HCT116 (cell line): ENCODE measurements at regions not wholly inside any gene's neighbourhood (a gene's known extent, or its start where the extent isn't known, plus 50 kb on each side); places are given as distances from the start of the nearest gene placed in this dataset.

Source experiments
- ATAC-seq: fragments of 200-7000 bp; cut with Tn5 transposase; 2 replicates; pipeline ENCODE4 v1.9.1; 2020; ENCODE audit warnings: mild to moderate bottlenecking, moderate library complexity
- BruUV-seq: library from RNA; stranded (reverse); fragments of 400-500 nt; replicated peaks from 2 replicates; lab custom pipeline; 2021; lab: Mats Ljungman, UMichigan
- CTCF ChIA-PET: fragments of 300-600 bp; sonication (Branson Sonifier 250); formaldehyde crosslinking; loops from one replicate; lab custom pipeline; 2021; ENCODE audit warnings: antibody characterized with exemption; lab: Charles Lee
- POLR2A ChIA-PET: fragments of 300-600, 350-600 bp; sonication (Branson Sonifier 250); formaldehyde crosslinking; loops from one replicate; lab custom pipeline; 2021; ENCODE audit warnings: antibody characterized with exemption; lab: Charles Lee
- RAD21 ChIA-PET, 2 experiments: fragments of 300-600 bp; sonication (Branson Sonifier 250); formaldehyde crosslinking; loops; one replicate each; lab custom pipeline; 2023; ENCODE audit warnings: low total read pairs in 2 of 2; ENCODE audit not compliant: uncharacterized antibody in 2 of 2, unreplicated experiment in 2 of 2, low non-redundant PET in 1 of 2; lab: Charles Lee
- DNase-seq: peaks from one replicate; pipeline ENCODE4 v3.0.0-alpha.2; 2010; ENCODE audit warnings: low read depth, low spot score
- H2AFZ ChIP-seq: fragments of 200-600 bp; shearing (Covaris generic), sonication (generic); 2 replicates; pipeline ENCODE4 v1.6.1; 2017; ENCODE audit warnings: low read depth, mixed run types, mixed read lengths, antibody characterized with exemption, low read length; ENCODE audit not compliant: poor library complexity, severe bottlenecking
- H3K27ac ChIP-seq: 2 replicates; pipeline ENCODE4 v1.5.1; 2012; ENCODE audit warnings: low read depth, low read length
- H3K27me3 ChIP-seq: fragments of 200-600 bp; sonication (generic); 2 replicates; pipeline ENCODE4 v1.6.1; 2016; ENCODE audit warnings: mixed run types, low read length, mixed read lengths; ENCODE audit not compliant: insufficient read depth
- H3K36me3 ChIP-seq, 2 experiments: fragments of 200-500 bp in 1 of 2; fragments of 200-600 bp in 1 of 2; sonication (Bioruptor generic) in 1 of 2; sonication (generic) in 1 of 2; 2 replicates each; pipeline versions ENCODE4 v1.5.1 to v1.6.1; 2014 to 2016; ENCODE audit warnings: low read length in 2 of 2, inconsistent platforms in 1 of 2, mixed read lengths in 1 of 2, mixed run types in 1 of 2; ENCODE audit not compliant: insufficient read depth in 2 of 2, control insufficient read depth in 1 of 2
- H3K4me1 ChIP-seq, 2 experiments: fragments of 200-600 bp in 1 of 2; sonication (generic) in 1 of 2; 2 replicates each; pipeline versions ENCODE4 v1.5.1 to v1.6.1; 2012 to 2017; ENCODE audit warnings: low read length in 2 of 2, inconsistent platforms in 1 of 2, mild to moderate bottlenecking in 1 of 2, mixed read lengths in 1 of 2, mixed run types in 1 of 2, moderate library complexity in 1 of 2; ENCODE audit not compliant: insufficient read depth in 2 of 2, control insufficient read depth in 1 of 2
- H3K4me2 ChIP-seq: fragments of 200-600 bp; sonication (generic); 2 replicates; pipeline ENCODE4 v1.6.1; 2017; ENCODE audit warnings: mixed run types, low read length, mixed read lengths
- H3K4me3 ChIP-seq, 2 experiments: fragments of 200-600 bp in 1 of 2; sonication (generic) in 1 of 2; replicated peaks in 1 of 2; 2 replicates each; pipeline ENCODE4 v1.5.1; 2011 to 2016; ENCODE audit warnings: low read length in 2 of 2, control low read depth in 1 of 2, low read depth in 1 of 2, mild to moderate bottlenecking in 1 of 2, mixed read lengths in 1 of 2, mixed run types in 1 of 2
- H3K79me2 ChIP-seq: fragments of 200-600 bp; sonication (generic); 2 replicates; pipeline ENCODE4 v1.6.1; 2017; ENCODE audit warnings: mild to moderate bottlenecking, mixed run types, low read length, moderate library complexity, mixed read lengths; ENCODE audit not compliant: insufficient read depth
- H3K9ac ChIP-seq: fragments of 200-600 bp; sonication (generic); 2 replicates; pipeline ENCODE4 v1.6.1; 2016; ENCODE audit warnings: low read length, mixed read lengths
- H3K9me2 ChIP-seq: fragments of 200-600 bp; sonication (generic), shearing (Covaris generic); 2 replicates; pipeline ENCODE4 v1.6.1; 2017; ENCODE audit warnings: mixed run types, mild to moderate bottlenecking, moderate library complexity; ENCODE audit not compliant: insufficient read depth
- H3K9me3 ChIP-seq, 2 experiments: fragments of 200-500 bp in 1 of 2; fragments of 200-600 bp in 1 of 2; sonication (Bioruptor generic) in 1 of 2; sonication (generic) in 1 of 2; 2 replicates each; pipeline ENCODE4 v1.6.1; 2014 to 2017; ENCODE audit warnings: low read length in 2 of 2, mixed read lengths in 2 of 2, inconsistent platforms in 1 of 2, low read depth in 1 of 2, mild to moderate bottlenecking in 1 of 2, mixed run types in 1 of 2, moderate library complexity in 1 of 2; ENCODE audit not compliant: control insufficient read depth in 1 of 2, insufficient read depth in 1 of 2
- H4K20me1 ChIP-seq: fragments of 200-600 bp; sonication (generic), shearing (Covaris generic); 2 replicates; pipeline ENCODE4 v1.6.1; 2017; ENCODE audit warnings: mixed run types, mild to moderate bottlenecking, moderate library complexity; ENCODE audit not compliant: insufficient read depth
- ATF3 ChIP-seq: IDR thresholded peaks from 2 replicates; pipeline ENCODE4 v1.6.1; 2012
- CEBPB ChIP-seq: IDR thresholded peaks from 2 replicates; pipeline ENCODE4 v1.6.1; 2012; ENCODE audit warnings: low read depth
- ELF1 ChIP-seq: IDR thresholded peaks from 2 replicates; pipeline ENCODE4 v1.6.1; 2012; ENCODE audit warnings: low read depth, borderline replicate concordance
- EZH2 ChIP-seq: fragments of 200-600 bp; sonication (generic); IDR thresholded peaks from 2 replicates; pipeline ENCODE4 v1.6.1; 2017; ENCODE audit warnings: antibody characterized with exemption, mixed run types
- EZH2phosphoT487 ChIP-seq: fragments of 200-600 bp; IDR thresholded peaks from 2 replicates; pipeline ENCODE4 v1.6.1; 2018; ENCODE audit warnings: antibody characterized with exemption, borderline replicate concordance
- JUND ChIP-seq: IDR thresholded peaks from 2 replicates; pipeline ENCODE4 v1.6.1; 2012
- RAD21 ChIP-seq: IDR thresholded peaks from 2 replicates; pipeline ENCODE4 v1.6.1; 2012; ENCODE audit warnings: low read depth, mild to moderate bottlenecking
- REST ChIP-seq: IDR thresholded peaks from 2 replicates; pipeline ENCODE4 v1.6.1; 2012; ENCODE audit warnings: low read depth
- SP1 ChIP-seq: IDR thresholded peaks from 2 replicates; pipeline ENCODE4 v1.6.1; 2012; ENCODE audit warnings: low read depth
- SRF ChIP-seq: IDR thresholded peaks from 2 replicates; pipeline ENCODE4 v1.6.1; 2012; ENCODE audit warnings: low read depth
- YY1 ChIP-seq: IDR thresholded peaks from 2 replicates; pipeline ENCODE4 v1.6.1; 2011; ENCODE audit warnings: low read length, low read depth, moderate library complexity, mild to moderate bottlenecking; ENCODE audit not compliant: insufficient replicate concordance; ENCODE audit errors: extremely low read depth
- ZBTB33 ChIP-seq: IDR thresholded peaks from 2 replicates; pipeline ENCODE4 v1.6.1; 2011; ENCODE audit warnings: mild to moderate bottlenecking, low read length, moderate library complexity; ENCODE audit not compliant: insufficient replicate concordance; ENCODE audit errors: extremely low read depth
- ZNF274 ChIP-seq: fragments of 200-500 bp; sonication (Bioruptor generic); IDR thresholded peaks from 2 replicates; pipeline ENCODE4 v1.6.1; 2014; ENCODE audit warnings: mild to moderate bottlenecking, low read depth, low read length, inconsistent platforms
- intact Hi-C: fragments of 100-400 bp; cut with micrococcal nuclease; formaldehyde crosslinking; loops from 2 replicates; pipeline ENCODE4 v1.10.0; 2022

- ChIA-PET RAD21 (no interaction called here), CTCF (no interaction called here)
- DNase-seq, result no peak
Measured at GRCh38 chr3:40810813-40811212, 286.1 kb downstream of the ZNF621 start.

More at GRCh38 chr3:40810813-40811212, 286.1 kb downstream of the ZNF621 start:
- Histone ChIP-seq H3K4me3 (no peak overlapping the region), H3K27me3 (no peaks in the 10 kb centered on the region), H3K36me3 (no peaks in the 10 kb centered on the region), H4K20me1 (no peaks in the 10 kb centered on the region), H3K79me2 (no peaks in the 10 kb centered on the region), H2AFZ (no peak overlapping the region), H3K9me2 (no peaks in the 10 kb centered on the region), H3K4me1 (no peaks in the 10 kb centered on the region), H3K27ac (no peak overlapping the region), H3K9me3 (no peaks in the 10 kb centered on the region), H3K9ac (no peak overlapping the region), H3K4me2 (no peak overlapping the region)
- intact Hi-C loops, result loop anchor here (5.0 kb wide), 1 partner anchor 984 kb away; no protein-coding TSS in a partner anchor
- POLR2A ChIA-PET, result no interaction called here
- BruUV-seq, result no TSS peak
- TF ChIP-seq SP1 (no peak), JUND (no peak), ATF3 (no peak), EZH2 (no peak), YY1 (no peak), CEBPB (no peak), REST (no peak), ELF1 (no peak), ZNF274 (no peak), RAD21 (no peak), ZBTB33 (no peak), EZH2phosphoT487 (no peak), SRF (no peak)
- ATAC-seq, result no peak
